A673 (cell line): ENCODE measurements at regions not wholly inside any gene's neighbourhood (a gene's known extent, or its start where the extent isn't known, plus 50 kb on each side); places are given as distances from the start of the nearest gene placed in this dataset.

Experiments used
- BruUV-seq: library from RNA; stranded (reverse); fragments of 400-500 nt; replicated peaks from 2 replicates; lab custom pipeline; 2021; lab: Mats Ljungman, UMichigan
- CTCF ChIA-PET: fragments of 300-600 bp; sonication (Branson Sonifier 250); formaldehyde crosslinking; loops from one replicate; lab custom pipeline; 2022; ENCODE audit warnings: antibody characterized with exemption; lab: Charles Lee
- POLR2A ChIA-PET: fragments of 300-600 bp; sonication (Branson Sonifier 250); formaldehyde crosslinking; loops from one replicate; lab custom pipeline; 2022; ENCODE audit warnings: antibody characterized with exemption; ENCODE audit not compliant: low non-redundant PET; lab: Charles Lee
- DNase-seq: peaks from one replicate; pipeline ENCODE4 v3.0.0-alpha.2; 2015; ENCODE audit warnings: low spot score
- H3K27ac ChIP-seq: fragments of 200-600 bp; sonication (generic); 2 replicates; pipeline ENCODE4 v1.5.1; 2016; ENCODE audit warnings: mixed run types, low read depth, mild to moderate bottlenecking, mixed read lengths, antibody characterized with exemption, low read length; ENCODE audit not compliant: poor library complexity, severe bottlenecking
- H3K27me3 ChIP-seq: fragments of 200-600 bp; sonication (generic); replicated peaks from 2 replicates; pipeline ENCODE4 v1.6.1; 2017; ENCODE audit warnings: mixed run types, low read depth, mild to moderate bottlenecking, mixed read lengths, antibody characterized with exemption, low read length; ENCODE audit not compliant: insufficient read depth, poor library complexity
- H3K36me3 ChIP-seq: fragments of 200-600 bp; sonication (generic); 2 replicates; pipeline ENCODE4 v1.6.1; 2016; ENCODE audit warnings: mixed run types, mild to moderate bottlenecking, mixed read lengths, antibody characterized with exemption, low read length; ENCODE audit not compliant: insufficient read depth, poor library complexity, severe bottlenecking
- H3K4me1 ChIP-seq: fragments of 200-600 bp; sonication (generic); 2 replicates; pipeline ENCODE4 v1.6.1; 2017; ENCODE audit warnings: mixed run types, mild to moderate bottlenecking, mixed read lengths, antibody characterized with exemption, low read length; ENCODE audit not compliant: insufficient read depth, poor library complexity, severe bottlenecking
- H3K4me3 ChIP-seq: fragments of 200-600 bp; sonication (generic); 2 replicates; pipeline ENCODE4 v1.5.1; 2016; ENCODE audit warnings: low read depth, mixed run types, mild to moderate bottlenecking, mixed read lengths, low read length; ENCODE audit not compliant: poor library complexity, severe bottlenecking
- H3K9me3 ChIP-seq: fragments of 200-600 bp; sonication (generic); 2 replicates; pipeline ENCODE4 v1.6.1; 2016; ENCODE audit warnings: mixed run types, low read depth, mild to moderate bottlenecking, mixed read lengths, antibody characterized with exemption, low read length; ENCODE audit not compliant: poor library complexity, severe bottlenecking
- EZH2 ChIP-seq: fragments of 200-600 bp; sonication (generic); IDR thresholded peaks from 2 replicates; pipeline ENCODE4 v1.6.1; 2017; ENCODE audit warnings: borderline replicate concordance, low read depth, mild to moderate bottlenecking, mixed read lengths, antibody characterized with exemption, low read length; ENCODE audit not compliant: poor library complexity, severe bottlenecking
- intact Hi-C: fragments of 100-400 bp; cut with micrococcal nuclease; formaldehyde crosslinking; loops from one replicate; pipeline ENCODE4 v1.10.0; 2022; ENCODE audit not compliant: unreplicated experiment
- TF ChIP-seq, protein P1 (sequence below): fragments of 300-800, 200-600 bp; sonication (generic); conservative IDR thresholded peaks from 2 replicates; pipeline ENCODE4 v1.5.1; 2017; ENCODE audit warnings: low read depth, mild to moderate bottlenecking, antibody characterized with exemption, low read length, moderate library complexity, mixed read lengths

DNA sequence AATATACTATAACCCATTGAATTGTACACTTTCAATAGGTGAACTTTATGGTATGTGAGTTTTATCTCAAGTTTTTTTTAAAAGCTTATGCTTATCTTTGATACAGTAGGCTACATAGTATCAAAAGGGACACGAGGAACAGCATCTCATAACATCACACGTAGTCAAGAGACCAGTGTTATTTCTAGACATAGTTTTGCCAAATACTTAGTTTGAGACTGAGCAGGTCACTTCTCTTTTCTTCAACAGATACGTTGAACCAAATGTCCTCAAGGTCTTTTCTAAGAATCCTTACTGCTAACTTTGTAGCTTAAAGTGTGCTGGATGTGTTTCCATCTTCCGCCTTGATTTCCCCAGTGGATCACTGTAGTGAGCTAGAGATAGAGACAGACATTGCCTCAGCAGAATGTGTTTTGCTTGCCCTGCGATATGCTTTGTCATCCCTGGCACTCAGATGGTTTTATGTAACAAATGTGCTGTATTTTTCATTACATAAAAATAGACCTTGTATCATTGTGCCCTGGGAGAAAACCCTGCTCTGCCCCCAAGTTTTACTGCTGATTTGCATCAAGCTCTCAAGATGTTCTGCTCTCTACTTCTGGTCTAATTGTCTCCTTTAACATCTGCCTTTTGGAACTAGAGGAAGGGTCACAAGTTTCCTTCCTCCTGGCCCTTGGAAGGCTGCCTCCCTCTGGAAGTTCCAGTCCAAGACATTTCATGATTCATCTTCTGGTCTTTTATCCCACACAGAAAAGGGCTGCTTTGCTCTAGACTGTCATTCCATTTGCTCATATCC is 426.4 kb upstream of the RGMA start:
- CTCF ChIA-PET: no interaction called here

DNA sequence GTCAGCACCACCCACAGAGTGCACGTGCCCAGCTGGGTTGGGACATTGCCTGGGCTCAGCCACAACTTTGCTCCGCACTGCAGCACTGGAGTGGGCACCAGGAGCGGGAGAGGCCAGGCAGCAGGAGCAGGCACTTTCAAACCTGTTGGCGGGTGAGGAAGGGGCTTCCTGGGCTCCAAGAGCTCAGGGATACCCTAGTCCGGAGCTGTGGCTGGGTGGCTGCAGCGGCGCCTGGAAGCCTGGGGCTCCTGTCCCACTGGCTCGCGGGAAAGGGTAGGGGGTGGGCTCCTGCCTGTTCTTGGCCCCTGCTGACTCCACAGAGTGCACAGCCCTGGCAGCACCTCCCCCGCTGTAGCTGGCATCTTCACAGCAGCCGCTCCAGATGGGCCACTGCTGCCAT is 417.6 kb upstream of the RGMA start:
- H3K4me1 ChIP-seq: no peaks in the 10 kb centered on the region
- H3K9me3 ChIP-seq: no peaks in the 10 kb centered on the region
- DNase-seq: no peak
- no peaks in the 10 kb centered on the region for H3K36me3 ChIP-seq
- TF ChIP-seq EZH2: no peak
- TF ChIP-seq, protein P1, sequence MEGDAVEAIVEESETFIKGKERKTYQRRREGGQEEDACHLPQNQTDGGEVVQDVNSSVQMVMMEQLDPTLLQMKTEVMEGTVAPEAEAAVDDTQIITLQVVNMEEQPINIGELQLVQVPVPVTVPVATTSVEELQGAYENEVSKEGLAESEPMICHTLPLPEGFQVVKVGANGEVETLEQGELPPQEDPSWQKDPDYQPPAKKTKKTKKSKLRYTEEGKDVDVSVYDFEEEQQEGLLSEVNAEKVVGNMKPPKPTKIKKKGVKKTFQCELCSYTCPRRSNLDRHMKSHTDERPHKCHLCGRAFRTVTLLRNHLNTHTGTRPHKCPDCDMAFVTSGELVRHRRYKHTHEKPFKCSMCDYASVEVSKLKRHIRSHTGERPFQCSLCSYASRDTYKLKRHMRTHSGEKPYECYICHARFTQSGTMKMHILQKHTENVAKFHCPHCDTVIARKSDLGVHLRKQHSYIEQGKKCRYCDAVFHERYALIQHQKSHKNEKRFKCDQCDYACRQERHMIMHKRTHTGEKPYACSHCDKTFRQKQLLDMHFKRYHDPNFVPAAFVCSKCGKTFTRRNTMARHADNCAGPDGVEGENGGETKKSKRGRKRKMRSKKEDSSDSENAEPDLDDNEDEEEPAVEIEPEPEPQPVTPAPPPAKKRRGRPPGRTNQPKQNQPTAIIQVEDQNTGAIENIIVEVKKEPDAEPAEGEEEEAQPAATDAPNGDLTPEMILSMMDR: no peak
- H3K27ac ChIP-seq: no peak overlapping the region
- H3K4me3 ChIP-seq: no peak overlapping the region
- ChIA-PET CTCF (no interaction called here), POLR2A (no interaction called here)
- intact Hi-C loops: no loop called here
- BruUV-seq: no TSS peak
- H3K27me3 ChIP-seq: no peaks in the 10 kb centered on the region

More for the DNA sequence above, 426.4 kb upstream of the RGMA start:
- no peaks in the 10 kb centered on the region for H3K36me3 ChIP-seq
- H3K4me1 ChIP-seq: no peaks in the 10 kb centered on the region
- no peak for DNase-seq
- H3K4me3 ChIP-seq: no peak overlapping the region
- H3K27me3 ChIP-seq: peaks cover 11% of the 10 kb centered on the region
- no peak overlapping the region for H3K27ac ChIP-seq
- H3K9me3 ChIP-seq: no peaks in the 10 kb centered on the region
- TF ChIP-seq, protein P1: 0 out of 2 replicates have a peak, but pooled peaks have one; percentile 11
- no peak for TF ChIP-seq EZH2
- intact Hi-C loops: no loop called here
- POLR2A ChIA-PET: no interaction called here
- no TSS peak for BruUV-seq

DNA sequence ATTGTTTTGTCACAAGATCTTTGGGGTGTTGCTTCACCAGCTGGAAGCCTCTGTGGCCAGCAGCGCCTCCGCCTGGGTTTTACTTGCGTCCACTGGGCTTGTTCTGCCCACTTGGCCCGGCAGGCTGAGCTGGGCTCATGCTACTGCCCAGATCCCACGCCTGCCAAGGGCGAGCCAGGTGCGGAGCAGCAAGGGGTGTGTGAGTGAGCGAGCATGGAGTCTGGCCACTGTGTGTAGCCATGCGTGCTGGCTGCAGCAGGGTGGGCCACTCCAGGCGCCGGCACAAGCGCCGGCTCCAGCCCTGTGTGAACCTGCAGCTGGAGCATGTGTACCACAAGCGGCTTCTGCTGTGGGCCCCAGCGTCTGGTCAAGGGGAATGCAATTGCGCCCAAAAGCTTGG is 416.5 kb upstream of the RGMA start:
- H3K9me3 ChIP-seq: no peaks in the 10 kb centered on the region
- H3K4me1 ChIP-seq: no peaks in the 10 kb centered on the region
- TF ChIP-seq, protein P1: no peak
- POLR2A ChIA-PET: no interaction called here
- no TSS peak for BruUV-seq
- H3K4me3 ChIP-seq: no peak overlapping the region
- no peak for DNase-seq
- CTCF ChIA-PET: no interaction called here
- no peak overlapping the region for H3K27ac ChIP-seq
- intact Hi-C loops: no loop called here
- no peaks in the 10 kb centered on the region for H3K36me3 ChIP-seq
- no peaks in the 10 kb centered on the region for H3K27me3 ChIP-seq
